HL-60 (cell line): ENCODE measurements at regions not wholly inside any gene's neighbourhood (a gene's known extent, or its start where the extent isn't known, plus 50 kb on each side); places are given as distances from the start of the nearest gene placed in this dataset.
"Not testable (repeated sequence)": the region's sequence is repeated elsewhere in the genome, so short reads cannot be mapped to it uniquely, and the experiment has no call there.

Experiments
- DNase-seq, 2 experiments: peaks; one replicate each; pipeline ENCODE4 v3.0.0-alpha.2; 2010 to 2020; ENCODE audit warnings: low read depth in 1 of 2, low spot score in 1 of 2
- H3K27ac ChIP-seq: fragments of 250-450 bp; sonication (Bioruptor Pico); replicated peaks from 2 replicates; pipeline ENCODE4 v1.5.1; 2020; ENCODE audit warnings: mild to moderate bottlenecking, moderate library complexity
- H3K27me3 ChIP-seq: fragments of 250-450 bp; sonication (Bioruptor Pico); 2 replicates; pipeline ENCODE4 v1.5.1; 2021; ENCODE audit warnings: mild to moderate bottlenecking, moderate library complexity; ENCODE audit not compliant: insufficient read depth, poor library complexity, severe bottlenecking
- H3K4me3 ChIP-seq: replicated peaks from 2 replicates; pipeline ENCODE4 v1.5.1; 2011; ENCODE audit warnings: mild to moderate bottlenecking, control low read depth, low read length; ENCODE audit not compliant: insufficient read depth
- GABPA ChIP-seq: IDR thresholded peaks from 2 replicates; pipeline ENCODE4 v1.6.1; 2012; ENCODE audit warnings: low read depth
- POLR2AphosphoS5 ChIP-seq: IDR thresholded peaks from 2 replicates; pipeline ENCODE4 v1.6.1; 2012; ENCODE audit warnings: low read depth
- REST ChIP-seq: IDR thresholded peaks from 2 replicates; pipeline ENCODE4 v1.6.1; 2012; ENCODE audit warnings: low read depth; ENCODE audit not compliant: insufficient replicate concordance
- SPI1 ChIP-seq: IDR thresholded peaks from 2 replicates; pipeline ENCODE4 v1.6.1; 2012; ENCODE audit warnings: low read depth, mild to moderate bottlenecking, borderline replicate concordance
- TF ChIP-seq, protein P1 (sequence below): IDR thresholded peaks from one replicate; pipeline ENCODE4 v1.5.1; 2011; ENCODE audit warnings: low read length, control low read depth, inconsistent platforms; ENCODE audit not compliant: insufficient read depth

DNA sequence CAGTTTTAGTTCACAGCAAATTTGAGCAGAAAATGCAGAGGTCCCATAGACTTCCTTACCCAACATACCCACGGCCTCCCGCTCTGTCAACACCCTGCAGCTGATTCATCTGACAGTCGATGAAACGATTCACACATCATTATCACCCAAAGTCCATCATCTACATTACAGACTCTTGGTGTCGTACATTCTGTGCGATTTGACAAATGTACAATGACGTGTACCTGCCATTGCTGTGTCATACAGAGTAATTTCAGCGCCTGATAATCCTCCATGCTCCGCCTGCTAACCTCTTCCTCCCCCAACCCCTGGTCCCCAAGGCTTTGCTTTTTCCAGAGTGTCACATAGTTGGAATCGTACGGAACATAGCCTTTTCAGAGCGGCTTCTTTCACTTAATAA lies 94.7 kb upstream of the SLC25A33 start:
- TF ChIP-seq REST (no peak), POLR2AphosphoS5 (no peak), SPI1 (no peak), GABPA (no peak)
- TF ChIP-seq, protein P1, sequence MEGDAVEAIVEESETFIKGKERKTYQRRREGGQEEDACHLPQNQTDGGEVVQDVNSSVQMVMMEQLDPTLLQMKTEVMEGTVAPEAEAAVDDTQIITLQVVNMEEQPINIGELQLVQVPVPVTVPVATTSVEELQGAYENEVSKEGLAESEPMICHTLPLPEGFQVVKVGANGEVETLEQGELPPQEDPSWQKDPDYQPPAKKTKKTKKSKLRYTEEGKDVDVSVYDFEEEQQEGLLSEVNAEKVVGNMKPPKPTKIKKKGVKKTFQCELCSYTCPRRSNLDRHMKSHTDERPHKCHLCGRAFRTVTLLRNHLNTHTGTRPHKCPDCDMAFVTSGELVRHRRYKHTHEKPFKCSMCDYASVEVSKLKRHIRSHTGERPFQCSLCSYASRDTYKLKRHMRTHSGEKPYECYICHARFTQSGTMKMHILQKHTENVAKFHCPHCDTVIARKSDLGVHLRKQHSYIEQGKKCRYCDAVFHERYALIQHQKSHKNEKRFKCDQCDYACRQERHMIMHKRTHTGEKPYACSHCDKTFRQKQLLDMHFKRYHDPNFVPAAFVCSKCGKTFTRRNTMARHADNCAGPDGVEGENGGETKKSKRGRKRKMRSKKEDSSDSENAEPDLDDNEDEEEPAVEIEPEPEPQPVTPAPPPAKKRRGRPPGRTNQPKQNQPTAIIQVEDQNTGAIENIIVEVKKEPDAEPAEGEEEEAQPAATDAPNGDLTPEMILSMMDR, result no peak
- H3K27me3 ChIP-seq, result no peaks in the 10 kb centered on the region
- DNase-seq, result no peak
- no peak overlapping the region for H3K27ac ChIP-seq
- no peak overlapping the region for H3K4me3 ChIP-seq

DNA sequence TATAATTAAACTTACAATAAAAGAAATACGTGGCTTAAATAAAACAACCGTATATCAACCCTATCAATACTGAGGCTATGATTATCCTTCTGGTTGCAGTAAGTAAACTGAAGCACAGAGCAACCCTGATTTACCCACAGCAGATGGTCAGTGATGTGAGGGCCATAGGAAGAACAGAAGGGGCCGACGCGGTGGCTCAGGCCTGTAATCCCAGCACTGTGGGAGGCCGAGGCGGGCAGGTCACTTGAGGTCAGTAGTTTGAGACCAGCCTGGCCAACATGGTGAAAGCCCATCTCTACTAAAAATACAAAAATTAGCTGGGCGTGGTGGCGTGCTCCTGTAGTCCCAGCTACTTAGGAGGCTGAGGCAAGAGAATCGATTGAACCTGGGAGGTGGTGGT lies 94.2 kb upstream of the SLC25A33 start:
- not testable (repeated sequence) for H3K4me3 ChIP-seq, DNase-seq, H3K27ac ChIP-seq, H3K27me3 ChIP-seq

DNA sequence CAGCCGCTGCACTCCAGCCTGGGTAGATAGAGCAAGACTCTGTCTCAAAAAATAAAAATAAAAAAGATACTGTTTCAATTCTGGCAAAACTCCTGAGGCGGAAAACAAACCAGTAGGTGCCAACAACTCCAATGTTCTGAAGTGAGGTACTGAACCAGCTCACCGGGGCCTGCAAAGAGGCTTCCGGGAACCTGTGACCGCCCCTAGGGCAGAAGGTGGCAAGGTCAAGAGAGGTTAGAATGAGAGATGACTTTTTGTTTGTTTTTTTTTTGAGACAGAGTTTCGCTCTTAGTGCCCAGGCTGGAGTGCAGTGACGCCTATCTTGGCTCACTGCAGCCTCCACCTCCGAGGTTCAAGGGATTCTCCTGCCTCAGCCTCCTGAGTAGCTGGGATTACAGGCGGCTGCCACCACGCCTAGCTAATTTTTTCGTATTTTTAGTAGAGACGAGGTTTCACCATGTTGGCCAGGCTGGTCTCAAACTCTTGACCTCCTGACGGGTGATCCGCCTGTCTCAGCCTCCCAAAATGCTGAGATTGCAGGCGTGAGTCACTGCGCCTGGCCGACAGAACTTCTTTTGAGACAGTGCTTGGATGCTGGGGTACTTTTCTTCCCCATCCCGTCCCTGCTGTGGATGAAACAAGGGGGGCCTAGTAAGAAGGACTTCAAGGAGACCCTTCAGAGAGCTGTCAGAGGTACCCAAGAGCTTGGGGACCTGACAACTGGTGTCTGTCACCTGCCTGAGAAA lies 91.9 kb upstream of the SLC25A33 start:
- TF ChIP-seq REST (no peak), GABPA (no peak)
- no peak overlapping the region for H3K4me3 ChIP-seq
- no peak overlapping the region for H3K27ac ChIP-seq
- no peaks in the 10 kb centered on the region for H3K27me3 ChIP-seq
- no peak for DNase-seq

GRCh38 chr1:9448132-9449109 lies 90.8 kb upstream of the SLC25A33 start:
- TF ChIP-seq, protein P1, result no peak
- TF ChIP-seq REST, result no peak
- no peak for TF ChIP-seq SPI1
- TF ChIP-seq POLR2AphosphoS5, result no peak
- no peak for TF ChIP-seq GABPA
- DNase-seq, result no peak

More at GRCh38 chr1:9448132-9449109, 90.8 kb upstream of the SLC25A33 start:
- no peaks in the 10 kb centered on the region for H3K27me3 ChIP-seq
- no peak overlapping the region for H3K4me3 ChIP-seq
- H3K27ac ChIP-seq, result no peak overlapping the region
